ENCODE measurements at regions not wholly inside any gene's neighbourhood (a gene's known extent, or its start where the extent isn't known, plus 50 kb on each side); places are given as distances from the start of the nearest gene placed in this dataset.

DNA sequence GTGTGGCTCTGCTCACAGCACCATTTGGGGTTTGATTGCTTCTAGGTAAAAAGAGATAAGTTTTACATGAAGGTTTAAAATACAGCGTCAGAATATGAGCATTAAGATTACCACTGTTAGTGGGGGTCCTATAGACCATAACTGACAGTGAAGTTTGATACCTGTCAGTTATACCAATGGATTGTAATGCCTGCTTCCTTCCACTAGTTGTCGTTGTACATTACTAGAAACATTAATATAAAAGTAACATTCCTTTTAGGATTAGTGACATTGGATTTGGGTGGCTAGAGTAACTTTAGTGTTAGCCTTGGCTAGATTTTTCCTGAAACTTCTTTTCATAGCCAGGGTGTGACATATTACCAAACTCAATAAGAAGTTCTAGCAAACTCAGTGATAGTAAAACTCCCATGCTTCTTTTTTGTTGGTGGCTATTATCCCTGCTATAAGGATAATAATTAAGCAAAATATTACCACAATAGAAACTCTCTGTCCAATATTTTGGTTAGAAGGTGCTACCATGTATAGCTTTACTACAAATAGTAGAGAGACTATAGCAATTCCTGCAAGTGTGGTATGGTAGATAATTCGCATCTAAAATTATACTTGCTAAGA, 57.1 kb downstream of the FAM181B start:
- H3K27ac Mint-ChIP-seq, result no peak overlapping the region
- no CpG with 5 or more reads among the region's 3 CpGs for WGBS (ENCODE audit: insufficient coverage)
- H3K4me3 ChIP-seq (ENCODE audit: control insufficient read depth in 1 of 2, extremely low read depth in 1 of 2, low read length in 1 of 2), result no peak overlapping the region
- H3K27me3 ChIP-seq (replicated peaks in 1 of 2; ENCODE audit: control insufficient read depth in 2 of 2, extremely low read depth in 1 of 2, insufficient read depth in 2 of 2, low read length in 1 of 2), result no peaks in the 10 kb centered on the region
- POLR2A ChIA-PET, result no interaction called here
- DNase-seq, result no peak
- no peak overlapping the region for H3K27ac ChIP-seq (ENCODE audit: low read length)
- no peaks in the 10 kb centered on the region for H3K9me3 ChIP-seq
- H3K27me3 Mint-ChIP-seq, result peaks cover 9 to 19% of the 10 kb centered on the region in 2 donors
- H3K9me3 Mint-ChIP-seq, result peaks cover 0 to 7% (median 0%) of the 10 kb centered on the region in 3 donors
- H3K4me1 Mint-ChIP-seq, result no peaks in the 10 kb centered on the region
- CTCF ChIA-PET, result no interaction called here
- no peaks in the 10 kb centered on the region for H3K4me1 ChIP-seq (ENCODE audit: control insufficient read depth in 1 of 2, extremely low read depth in 1 of 2, insufficient read depth in 2 of 2, low read length in 2 of 2)
- no peaks in the 10 kb centered on the region for H3K36me3 Mint-ChIP-seq
- H3K4me3 Mint-ChIP-seq, result no peak overlapping the region
- ATAC-seq (replicated peaks in 1 of 4), result no peak
- no peaks in the 10 kb centered on the region for H3K36me3 ChIP-seq (ENCODE audit: control insufficient read depth in 2 of 2, extremely low read depth in 1 of 2, insufficient read depth in 1 of 2, low read length in 1 of 2)

DNA sequence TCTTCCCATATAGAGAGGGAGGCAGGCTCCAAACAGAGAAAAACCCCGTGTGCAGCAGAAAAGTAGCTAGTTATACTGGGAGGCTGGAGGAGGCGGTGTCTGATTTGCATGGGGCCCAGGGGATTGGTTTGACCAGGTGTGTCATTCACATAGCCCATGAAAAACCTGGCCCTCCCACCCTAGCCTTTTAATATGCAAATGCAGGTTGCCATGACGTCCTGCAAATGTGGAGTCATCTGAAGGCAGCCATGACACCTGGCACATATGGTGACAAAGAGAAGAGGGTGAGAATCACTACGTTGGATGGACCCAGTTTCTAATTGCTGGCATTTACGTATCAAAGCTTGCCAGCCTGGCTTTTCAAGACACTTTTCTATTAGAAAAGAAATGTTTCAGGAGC, 57.8 kb downstream of the FAM181B start:
- Histone ChIP-seq H3K9me3 (no peaks in the 10 kb centered on the region), H3K36me3 (ENCODE audit: control insufficient read depth in 2 of 2, extremely low read depth in 1 of 2, insufficient read depth in 1 of 2, low read length in 1 of 2) (no peaks in the 10 kb centered on the region), H3K4me3 (ENCODE audit: control insufficient read depth in 1 of 2, extremely low read depth in 1 of 2, low read length in 1 of 2) (no peak overlapping the region), H3K27me3 (replicated peaks in 1 of 2; ENCODE audit: control insufficient read depth in 2 of 2, extremely low read depth in 1 of 2, insufficient read depth in 2 of 2, low read length in 1 of 2) (no peaks in the 10 kb centered on the region), H3K27ac (ENCODE audit: low read length) (no peak overlapping the region), H3K4me1 (ENCODE audit: control insufficient read depth in 1 of 2, extremely low read depth in 1 of 2, insufficient read depth in 2 of 2, low read length in 2 of 2) (no peaks in the 10 kb centered on the region)
- Mint-ChIP-seq H3K36me3 (no peaks in the 10 kb centered on the region), H3K4me1 (no peaks in the 10 kb centered on the region), H3K9me3 (no peaks in the 10 kb centered on the region), H3K27me3 (peaks cover 9 to 19% of the 10 kb centered on the region in 2 donors), H3K4me3 (no peak overlapping the region), H3K27ac (no peak overlapping the region)
- ChIA-PET POLR2A (no interaction called here), CTCF (no interaction called here)
- DNase-seq (no peak), ATAC-seq (replicated peaks in 1 of 4) (no peak)
- 100% methylated on average over 1 of the region's 5 CpGs for WGBS (ENCODE audit: insufficient coverage)

DNA sequence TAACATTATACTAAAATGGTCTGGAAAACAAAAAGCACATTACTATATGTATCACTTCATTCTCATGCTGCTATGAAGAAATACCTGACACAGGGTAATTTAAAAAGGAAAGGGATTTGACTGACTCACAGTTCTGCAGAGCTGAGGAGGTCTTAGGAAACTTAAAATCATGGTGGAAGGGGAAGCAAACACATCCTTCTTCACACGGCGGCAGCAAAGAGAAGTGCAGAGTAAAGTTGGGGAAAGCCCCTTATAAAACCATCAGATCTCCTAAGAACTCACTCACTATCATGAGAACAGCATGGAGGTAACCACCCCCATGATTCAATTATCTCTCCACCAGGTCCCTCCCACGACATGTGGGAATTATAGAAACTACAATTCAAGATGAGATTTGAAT, 60.0 kb downstream of the FAM181B start:
- no peak overlapping the region for H3K4me3 ChIP-seq (ENCODE audit: control insufficient read depth in 1 of 2, extremely low read depth in 1 of 2, low read length in 1 of 2)
- Mint-ChIP-seq H3K27me3 (peaks cover 9 to 19% of the 10 kb centered on the region in 2 donors), H3K36me3 (no peaks in the 10 kb centered on the region), H3K4me3 (no peak overlapping the region), H3K27ac (no peak overlapping the region), H3K4me1 (no peaks in the 10 kb centered on the region), H3K9me3 (no peaks in the 10 kb centered on the region)
- no peaks in the 10 kb centered on the region for H3K36me3 ChIP-seq (ENCODE audit: control insufficient read depth in 2 of 2, extremely low read depth in 1 of 2, insufficient read depth in 1 of 2, low read length in 1 of 2)
- no peaks in the 10 kb centered on the region for H3K27me3 ChIP-seq (replicated peaks in 1 of 2; ENCODE audit: control insufficient read depth in 2 of 2, extremely low read depth in 1 of 2, insufficient read depth in 2 of 2, low read length in 1 of 2)
- CTCF ChIA-PET, result interaction anchor here in 1 of 2 donors (0.6 kb wide), 1 partner anchor 273 kb away, joined by 3 read pairs; no protein-coding TSS in a partner anchor
- ATAC-seq (replicated peaks in 1 of 4), result no peak
- DNase-seq, result no peak
- no peak overlapping the region for H3K27ac ChIP-seq (ENCODE audit: low read length)
- no peaks in the 10 kb centered on the region for H3K4me1 ChIP-seq (ENCODE audit: control insufficient read depth in 1 of 2, extremely low read depth in 1 of 2, insufficient read depth in 2 of 2, low read length in 2 of 2)
- POLR2A ChIA-PET, result no interaction called here
- no peaks in the 10 kb centered on the region for H3K9me3 ChIP-seq
- WGBS (ENCODE audit: insufficient coverage), result no CpG with 5 or more reads among the region's 3 CpGs

DNA sequence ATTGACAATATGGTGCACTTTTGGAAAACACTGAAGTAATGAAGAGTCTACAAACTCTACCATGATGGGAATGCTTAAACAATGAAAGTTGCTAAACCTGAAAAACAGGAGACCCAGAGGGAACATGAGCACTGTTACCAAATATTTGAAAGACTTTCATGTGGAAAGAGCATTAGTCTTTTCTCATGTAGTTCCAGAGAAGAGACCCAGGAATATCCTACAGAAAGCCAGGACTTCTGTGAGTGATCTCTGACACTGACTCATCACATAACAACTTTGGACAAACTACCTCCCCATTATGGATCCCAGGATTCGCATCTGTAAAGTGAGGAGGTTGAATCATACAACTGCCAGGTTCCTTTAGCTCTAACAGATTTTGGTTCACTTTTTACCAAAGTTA, 62.2 kb downstream of the FAM181B start:
- no peaks in the 10 kb centered on the region for H3K4me1 Mint-ChIP-seq
- no peak overlapping the region for H3K27ac ChIP-seq (ENCODE audit: low read length)
- H3K4me3 Mint-ChIP-seq, result no peak overlapping the region
- no peaks in the 10 kb centered on the region for H3K9me3 ChIP-seq
- WGBS (ENCODE audit: insufficient coverage), result no CpG with 5 or more reads among the region's 1 CpG
- DNase-seq, result no peak
- no peak overlapping the region for H3K4me3 ChIP-seq (ENCODE audit: control insufficient read depth in 1 of 2, extremely low read depth in 1 of 2, low read length in 1 of 2)
- no peaks in the 10 kb centered on the region for H3K36me3 ChIP-seq (ENCODE audit: control insufficient read depth in 2 of 2, extremely low read depth in 1 of 2, insufficient read depth in 1 of 2, low read length in 1 of 2)
- no peak for ATAC-seq (replicated peaks in 1 of 4)
- H3K27me3 ChIP-seq (replicated peaks in 1 of 2; ENCODE audit: control insufficient read depth in 2 of 2, extremely low read depth in 1 of 2, insufficient read depth in 2 of 2, low read length in 1 of 2), result no peaks in the 10 kb centered on the region
- CTCF ChIA-PET, result no interaction called here
- H3K27ac Mint-ChIP-seq, result no peak overlapping the region
- H3K36me3 Mint-ChIP-seq, result no peaks in the 10 kb centered on the region
- peaks cover 11 to 24% of the 10 kb centered on the region in 2 donors for H3K27me3 Mint-ChIP-seq
- H3K9me3 Mint-ChIP-seq, result no peaks in the 10 kb centered on the region
- POLR2A ChIA-PET, result no interaction called here
- H3K4me1 ChIP-seq (ENCODE audit: control insufficient read depth in 1 of 2, extremely low read depth in 1 of 2, insufficient read depth in 2 of 2, low read length in 2 of 2), result no peaks in the 10 kb centered on the region

DNA sequence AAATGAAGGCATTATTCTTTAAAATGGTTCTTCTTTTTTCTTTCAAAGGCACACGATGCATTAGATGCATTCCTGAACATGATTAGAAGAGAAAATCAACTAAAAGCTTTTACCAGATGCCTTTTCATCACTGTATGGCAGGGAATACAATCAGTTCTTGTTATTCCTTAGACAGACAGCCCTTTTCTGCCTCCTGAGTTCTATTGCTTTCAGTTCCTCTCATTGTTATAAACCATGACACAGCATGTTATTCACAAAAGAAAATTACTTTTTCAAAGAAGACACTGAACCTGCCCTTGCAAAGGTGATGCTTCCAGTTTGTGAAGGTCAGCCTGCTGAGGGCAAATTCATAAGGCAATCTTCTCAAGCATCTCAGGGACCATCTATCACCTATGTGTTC, 70.1 kb downstream of the FAM181B start:
- DNase-seq (no peak), ATAC-seq (replicated peaks in 1 of 4) (no peak)
- no peak overlapping the region for H3K27ac ChIP-seq (ENCODE audit: low read length)
- no peaks in the 10 kb centered on the region for H3K36me3 ChIP-seq (ENCODE audit: control insufficient read depth in 2 of 2, extremely low read depth in 1 of 2, insufficient read depth in 1 of 2, low read length in 1 of 2)
- no peaks in the 10 kb centered on the region for H3K27me3 ChIP-seq (replicated peaks in 1 of 2; ENCODE audit: control insufficient read depth in 2 of 2, extremely low read depth in 1 of 2, insufficient read depth in 2 of 2, low read length in 1 of 2)
- H3K27ac Mint-ChIP-seq, result no peak overlapping the region
- WGBS (ENCODE audit: insufficient coverage), result no CpG with 5 or more reads among the region's 1 CpG
- no peak overlapping the region for H3K4me3 Mint-ChIP-seq
- peaks cover 2 to 8% of the 10 kb centered on the region in 2 donors for H3K27me3 Mint-ChIP-seq
- H3K36me3 Mint-ChIP-seq, result no peaks in the 10 kb centered on the region
- H3K4me3 ChIP-seq (ENCODE audit: control insufficient read depth in 1 of 2, extremely low read depth in 1 of 2, low read length in 1 of 2), result no peak overlapping the region
- H3K4me1 Mint-ChIP-seq, result no peaks in the 10 kb centered on the region
- ChIA-PET POLR2A (no interaction called here), CTCF (no interaction called here)
- H3K9me3 ChIP-seq, result no peaks in the 10 kb centered on the region
- no peaks in the 10 kb centered on the region for H3K4me1 ChIP-seq (ENCODE audit: control insufficient read depth in 1 of 2, extremely low read depth in 1 of 2, insufficient read depth in 2 of 2, low read length in 2 of 2)
- H3K9me3 Mint-ChIP-seq, result no peaks in the 10 kb centered on the region

DNA sequence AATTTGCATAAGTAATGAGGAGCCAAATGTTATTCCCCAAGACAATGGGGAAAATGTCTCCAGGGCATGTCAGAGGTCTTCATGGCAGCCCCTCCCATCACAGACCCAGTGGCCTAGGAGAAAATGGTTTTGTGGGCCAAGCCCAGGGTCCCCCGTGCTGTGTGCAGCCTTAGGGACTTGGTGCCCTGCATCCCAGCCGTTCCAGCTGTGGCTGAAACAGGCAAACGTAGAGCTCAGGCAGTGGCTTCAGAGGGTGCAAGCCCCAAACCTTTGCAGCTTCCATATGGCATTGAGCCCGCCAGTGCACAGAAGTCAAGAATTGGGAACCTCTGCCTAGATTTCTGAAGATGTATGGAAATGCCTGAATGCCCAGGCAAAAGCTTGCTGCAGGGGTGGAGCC, 79.9 kb downstream of the FAM181B start:
- no peak overlapping the region for H3K4me3 Mint-ChIP-seq
- 67% methylated on average over 4 of the region's 4 CpGs for WGBS (ENCODE audit: insufficient coverage)
- DNase-seq, result no peak
- ChIA-PET POLR2A (no interaction called here), CTCF (no interaction called here)
- no peaks in the 10 kb centered on the region for H3K9me3 Mint-ChIP-seq
- no peaks in the 10 kb centered on the region for H3K4me1 Mint-ChIP-seq
- no peak overlapping the region for H3K4me3 ChIP-seq (ENCODE audit: control insufficient read depth in 1 of 2, extremely low read depth in 1 of 2, low read length in 1 of 2)
- H3K4me1 ChIP-seq (ENCODE audit: control insufficient read depth in 1 of 2, extremely low read depth in 1 of 2, insufficient read depth in 2 of 2, low read length in 2 of 2), result no peaks in the 10 kb centered on the region
- no peak overlapping the region for H3K27ac ChIP-seq (ENCODE audit: low read length)
- peaks cover 10 to 32% of the 10 kb centered on the region in 2 donors for H3K27me3 Mint-ChIP-seq
- no peaks in the 10 kb centered on the region for H3K36me3 ChIP-seq (ENCODE audit: control insufficient read depth in 2 of 2, extremely low read depth in 1 of 2, insufficient read depth in 1 of 2, low read length in 1 of 2)
- H3K36me3 Mint-ChIP-seq, result no peaks in the 10 kb centered on the region
- no peaks in the 10 kb centered on the region for H3K9me3 ChIP-seq
- no peak for ATAC-seq (replicated peaks in 1 of 4)
- no peaks in the 10 kb centered on the region for H3K27me3 ChIP-seq (replicated peaks in 1 of 2; ENCODE audit: control insufficient read depth in 2 of 2, extremely low read depth in 1 of 2, insufficient read depth in 2 of 2, low read length in 1 of 2)
- H3K27ac Mint-ChIP-seq, result no peak overlapping the region

DNA sequence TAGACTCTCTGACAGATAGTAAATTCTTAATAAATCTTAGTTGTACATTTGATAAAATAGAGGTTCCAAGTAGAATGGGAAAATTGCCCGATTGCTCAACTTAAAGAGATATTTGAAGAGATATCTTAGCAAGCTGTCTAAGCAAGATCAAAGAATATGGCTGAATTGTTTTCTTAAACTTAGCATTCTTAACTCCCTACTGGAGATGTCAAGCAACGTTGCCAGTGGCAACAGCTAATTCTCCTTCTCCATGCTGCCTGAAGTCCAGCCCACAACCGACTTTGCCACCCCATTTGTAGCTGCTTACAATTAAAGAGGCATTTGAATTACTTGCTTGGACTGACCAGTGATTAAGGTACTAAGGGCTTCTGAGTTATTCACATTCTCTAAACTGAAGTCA, 94.4 kb downstream of the FAM181B start:
- H3K27ac Mint-ChIP-seq, result no peak overlapping the region
- no peaks in the 10 kb centered on the region for H3K9me3 Mint-ChIP-seq
- no peaks in the 10 kb centered on the region for H3K4me1 ChIP-seq (ENCODE audit: control insufficient read depth in 1 of 2, extremely low read depth in 1 of 2, insufficient read depth in 2 of 2, low read length in 2 of 2)
- no peak overlapping the region for H3K4me3 ChIP-seq (ENCODE audit: control insufficient read depth in 1 of 2, extremely low read depth in 1 of 2, low read length in 1 of 2)
- no peaks in the 10 kb centered on the region for H3K36me3 Mint-ChIP-seq
- no peaks in the 10 kb centered on the region for H3K4me1 Mint-ChIP-seq
- H3K27me3 ChIP-seq (replicated peaks in 1 of 2; ENCODE audit: control insufficient read depth in 2 of 2, extremely low read depth in 1 of 2, insufficient read depth in 2 of 2, low read length in 1 of 2), result no peaks in the 10 kb centered on the region
- no peaks in the 10 kb centered on the region for H3K36me3 ChIP-seq (ENCODE audit: control insufficient read depth in 2 of 2, extremely low read depth in 1 of 2, insufficient read depth in 1 of 2, low read length in 1 of 2)
- H3K9me3 ChIP-seq, result no peaks in the 10 kb centered on the region
- H3K27me3 Mint-ChIP-seq, result peaks cover 22 to 25% of the 10 kb centered on the region in 2 donors
- ChIA-PET POLR2A (no interaction called here), CTCF (interaction anchor here in 1 of 2 donors (0.9 kb wide), 1 partner anchor 233 kb away, joined by 3 read pairs; no protein-coding TSS in a partner anchor)
- no peak overlapping the region for H3K27ac ChIP-seq (ENCODE audit: low read length)
- ATAC-seq (replicated peaks in 1 of 4), result no peak
- WGBS (ENCODE audit: insufficient coverage), result no CpG with 5 or more reads among the region's 3 CpGs
- DNase-seq, result no peak
- H3K4me3 Mint-ChIP-seq, result no peak overlapping the region
